NCI-H2227 treated with DMSO at 0.1 percent for 48 hours (cell line): ENCODE measurements at regions not wholly inside any gene's neighbourhood (a gene's known extent, or its start where the extent isn't known, plus 50 kb on each side); places are given as distances from the start of the nearest gene placed in this dataset.

Experiments used
- DNase-seq: peaks from one replicate; lab custom pipeline; 2025; lab: John Stamatoyannopoulos, UW

DNA sequence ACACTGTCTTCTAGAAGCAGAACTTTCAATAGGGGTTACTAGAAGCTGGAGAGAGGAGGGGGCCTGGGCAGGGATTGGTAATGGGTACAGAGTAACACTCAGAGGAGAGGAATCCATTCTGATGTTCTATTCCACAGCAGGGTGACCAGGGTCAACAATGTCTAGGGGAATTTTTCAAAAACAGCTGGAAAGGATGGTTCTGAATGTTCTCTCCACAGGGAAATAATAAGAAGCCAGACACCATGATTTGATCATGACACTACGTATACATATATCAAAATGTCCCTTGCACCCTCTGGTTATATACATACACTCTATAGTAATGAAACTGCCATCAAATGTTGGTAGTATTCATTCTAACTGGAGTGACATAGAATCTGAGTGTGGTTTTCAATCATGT is 111.2 kb upstream of the TOP3B start:
- DNase-seq = no peak

DNA sequence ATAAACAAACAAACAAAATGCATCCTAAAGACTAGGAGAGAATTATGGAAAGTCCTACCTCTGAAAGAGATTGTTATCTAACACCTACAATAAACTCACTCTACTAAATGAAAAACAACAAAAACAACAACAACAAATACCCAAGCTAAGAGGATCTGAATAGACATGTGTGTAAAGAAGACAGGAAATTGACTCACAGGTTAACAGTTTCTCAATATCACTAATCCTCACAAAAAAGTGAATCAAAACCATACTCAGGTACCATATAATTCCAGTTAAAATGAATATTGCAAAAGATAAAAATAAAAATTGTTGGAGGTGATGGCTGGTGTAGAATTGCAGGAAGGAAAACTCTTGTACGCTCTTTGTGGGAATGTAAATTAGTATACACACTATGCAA is 110.4 kb upstream of the TOP3B start:
- no peak for DNase-seq

DNA sequence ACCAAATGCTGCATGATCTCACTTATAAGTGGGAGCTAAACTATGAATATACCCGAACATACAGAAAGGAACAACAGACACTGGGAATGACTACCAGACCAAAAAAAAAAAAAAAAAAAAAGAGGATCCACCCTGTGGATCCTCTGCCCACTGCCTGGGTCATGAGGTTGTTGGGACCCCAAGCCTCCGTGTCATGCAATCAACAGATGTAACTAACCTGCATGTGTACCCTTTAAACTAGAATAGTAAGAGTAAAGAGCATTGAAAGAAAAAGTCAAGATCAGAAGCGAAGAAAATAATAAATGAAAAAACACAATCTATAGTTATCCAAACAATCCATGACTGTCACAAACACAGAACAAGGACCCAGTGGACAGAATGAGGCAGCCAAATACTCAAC is 109.5 kb upstream of the TOP3B start:
- no peak for DNase-seq

DNA sequence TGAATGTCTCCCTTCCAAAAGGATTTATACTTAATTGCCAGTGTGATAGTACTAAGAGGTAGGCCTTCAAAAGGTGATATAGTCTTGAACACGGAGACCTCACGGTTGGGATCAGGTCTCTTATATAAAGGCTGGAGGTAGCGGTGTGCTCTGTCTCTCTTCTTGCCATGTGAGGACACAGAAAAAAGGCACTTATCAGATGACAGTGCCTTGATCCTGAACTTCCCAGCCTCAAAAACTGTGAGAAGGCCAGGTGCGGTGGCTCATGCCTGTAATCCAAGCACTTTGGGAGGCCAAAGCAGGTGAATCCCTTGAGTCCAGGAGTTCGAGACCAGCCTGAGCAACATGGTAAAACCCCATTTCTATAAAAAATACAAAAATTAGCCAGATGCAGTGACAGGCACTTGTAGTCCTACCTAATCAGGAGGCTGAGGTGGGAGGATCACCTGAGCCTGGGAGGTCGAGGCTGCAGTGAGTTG is 108.9 kb upstream of the TOP3B start:
- DNase-seq = no peak

DNA sequence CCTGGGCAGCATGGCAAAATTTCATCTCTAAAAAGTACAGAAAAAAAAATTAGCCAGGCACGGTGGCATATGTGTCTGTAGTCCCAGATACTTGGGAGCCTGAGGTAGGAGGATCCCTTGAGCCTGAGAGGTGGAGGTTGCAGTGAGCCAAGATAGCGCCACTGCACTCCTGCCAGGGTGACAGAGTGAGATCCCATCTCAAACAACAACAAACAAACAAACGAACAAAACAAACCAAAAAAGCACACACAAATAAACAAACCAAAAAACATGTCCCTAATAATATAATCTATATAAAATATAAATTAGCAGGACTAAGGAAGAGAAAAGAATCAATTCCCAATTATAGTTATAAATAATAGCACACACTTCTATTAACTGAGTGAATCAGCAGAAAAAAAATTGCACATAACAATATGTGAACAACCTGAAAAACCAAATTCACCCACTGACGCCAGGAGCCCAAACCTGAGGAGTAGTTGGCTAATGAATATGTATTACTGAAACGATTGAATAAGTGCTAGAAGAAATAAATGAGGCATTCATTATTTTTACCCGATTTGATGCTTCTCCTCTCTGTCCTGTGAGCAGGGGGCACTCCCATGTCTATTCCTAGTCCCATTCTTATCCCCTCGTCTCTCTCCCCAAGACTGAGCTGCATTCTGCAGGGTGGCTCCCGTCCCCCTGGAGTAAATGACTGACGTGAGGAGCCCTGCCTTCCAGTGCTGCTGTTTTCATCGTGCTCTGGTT is 108.2 kb upstream of the TOP3B start:
- DNase-seq = no peak

DNA sequence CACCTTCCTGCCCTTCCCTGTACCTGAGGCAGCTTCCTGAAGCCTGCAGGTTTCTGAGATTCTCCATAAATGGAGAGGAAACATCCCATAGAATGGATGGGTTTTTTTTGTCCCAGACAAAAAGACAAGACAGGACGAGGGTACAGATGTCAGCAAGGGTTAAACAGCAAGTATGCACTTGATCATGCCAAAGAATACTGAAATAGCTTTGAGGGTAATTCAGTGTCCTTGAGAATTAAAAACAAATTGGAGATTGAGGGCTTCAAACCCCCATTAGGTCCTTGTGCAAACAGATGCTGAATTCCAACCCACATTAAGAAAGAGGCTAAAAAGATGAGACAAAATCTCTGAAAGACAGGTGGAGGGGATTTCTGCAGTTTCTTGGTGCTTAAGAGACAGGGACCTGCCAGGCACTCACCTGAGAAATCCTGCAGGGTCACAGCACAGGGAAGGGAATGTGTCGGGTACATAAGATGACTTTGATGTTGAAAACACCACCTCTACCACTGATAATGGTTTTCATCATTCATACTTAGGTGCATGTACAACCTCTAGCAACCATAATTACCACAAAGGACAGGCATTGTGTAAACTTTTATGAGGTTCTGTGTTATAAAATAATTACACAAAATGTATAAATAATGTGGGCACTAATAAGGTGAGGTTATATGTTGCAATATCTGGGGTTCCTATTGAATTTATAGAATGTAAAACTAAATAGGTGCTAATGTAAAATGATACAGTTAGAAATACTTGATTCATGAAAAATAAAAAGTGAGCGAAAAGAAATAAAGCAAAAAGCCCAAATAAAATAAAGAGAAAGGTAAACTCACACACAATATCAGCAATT is 107.1 kb upstream of the TOP3B start:
- no peak for DNase-seq

DNA sequence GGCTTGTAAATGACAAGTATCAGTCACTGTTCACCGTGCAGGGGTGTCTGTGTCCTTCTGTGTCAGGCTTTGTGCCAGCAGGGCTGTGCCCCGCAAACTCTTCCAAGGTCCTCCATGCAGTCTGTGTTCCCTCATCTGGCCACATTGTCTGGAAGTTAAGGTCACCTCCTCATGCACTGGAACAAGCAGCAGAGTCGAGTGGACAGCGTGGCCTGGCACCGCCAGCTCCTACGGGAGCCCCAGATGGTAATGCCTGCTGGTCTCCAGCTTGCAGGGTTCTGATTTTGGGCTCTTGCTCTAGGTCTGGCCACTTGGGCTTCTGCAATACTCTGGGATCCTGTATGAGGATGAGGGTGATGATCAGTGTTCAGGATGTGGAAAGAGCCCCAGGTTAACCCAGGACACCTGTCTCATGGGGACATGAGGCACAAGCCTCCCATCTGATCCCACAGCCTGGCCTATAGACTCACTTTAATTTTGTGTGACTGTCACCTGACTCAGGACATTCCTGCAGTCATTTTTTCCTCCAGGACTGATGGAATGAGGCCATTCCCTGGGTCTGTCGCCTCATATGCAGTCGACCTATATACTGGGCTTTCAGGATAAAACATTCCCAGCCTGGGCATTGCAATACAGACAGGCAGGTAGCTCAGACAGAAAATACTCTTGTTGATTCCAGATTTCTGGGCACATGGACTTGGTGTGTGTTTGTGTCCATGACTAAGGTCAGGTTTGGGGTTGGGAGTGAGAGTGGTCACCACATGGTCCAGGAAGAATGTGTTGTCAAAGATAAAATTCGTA is 106.3 kb upstream of the TOP3B start:
- DNase-seq = no peak

DNA sequence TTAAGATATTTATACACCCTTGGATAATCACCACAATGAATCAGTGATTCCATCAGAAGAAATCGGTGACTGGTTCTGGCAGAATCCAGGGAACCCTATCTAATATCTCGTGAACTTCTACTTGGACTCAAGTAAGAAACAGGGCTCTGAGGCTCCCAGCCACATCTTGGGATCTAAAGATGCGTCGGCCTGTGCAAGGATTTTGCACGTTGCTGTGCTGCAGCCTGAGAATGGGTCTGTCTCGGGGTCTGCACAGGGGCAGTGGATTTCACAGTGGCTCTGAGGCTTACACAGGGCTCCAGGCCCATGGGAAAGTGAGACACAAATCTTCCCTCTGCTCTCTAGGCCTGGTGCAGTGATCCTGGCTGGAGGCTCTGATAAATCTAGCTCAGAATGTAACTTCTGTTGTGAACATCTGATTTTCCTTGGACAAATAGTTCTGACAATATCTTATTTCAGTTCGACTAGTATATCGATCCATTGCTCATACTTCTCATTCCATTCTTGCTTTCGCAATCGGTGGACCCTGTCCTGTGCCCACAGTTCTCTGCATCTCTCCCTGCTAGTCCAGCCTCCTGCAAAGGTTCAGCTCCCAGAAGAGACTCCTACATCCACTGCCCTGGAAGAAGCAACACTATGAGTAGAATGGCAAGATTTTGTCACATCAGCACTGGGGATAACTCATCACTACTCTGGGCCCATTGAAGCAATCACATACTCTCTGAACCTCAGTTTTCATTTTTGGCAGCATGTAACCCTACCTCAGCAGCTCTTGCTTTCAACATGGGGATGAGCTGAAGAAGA is 105.5 kb upstream of the TOP3B start:
- no peak for DNase-seq

DNA sequence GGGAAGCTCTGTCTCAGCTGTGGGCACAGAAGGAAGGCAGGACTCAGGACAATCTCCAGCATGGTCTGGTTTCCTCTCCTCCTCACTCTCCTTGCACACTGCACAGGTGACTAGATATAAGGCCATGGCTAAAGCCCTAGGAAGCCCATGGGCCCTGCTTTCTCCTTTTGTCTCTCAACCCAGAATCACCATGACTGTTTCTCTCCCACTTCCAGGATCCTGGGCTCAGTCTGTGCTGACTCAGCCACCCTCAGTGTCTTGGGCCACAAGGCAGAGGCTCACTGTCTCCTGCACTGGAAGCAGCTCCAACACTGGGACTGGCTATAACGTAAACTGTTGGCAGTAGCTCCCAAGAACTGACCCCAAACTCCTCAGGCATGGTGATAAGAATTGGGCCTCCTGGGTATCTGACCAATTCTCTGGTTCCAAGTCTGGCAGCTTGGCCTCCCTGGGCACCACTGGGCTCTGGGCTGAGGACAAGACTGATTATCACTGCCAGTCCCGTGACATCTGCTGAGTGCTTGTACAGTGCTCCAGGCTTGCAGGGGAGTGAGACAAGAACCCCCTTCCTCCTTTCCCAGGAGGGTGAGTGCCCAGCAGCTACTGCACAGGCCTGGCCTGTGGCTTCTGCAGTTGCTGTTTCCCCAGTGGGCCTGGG is 104.0 kb upstream of the TOP3B start:
- DNase-seq = no peak

DNA sequence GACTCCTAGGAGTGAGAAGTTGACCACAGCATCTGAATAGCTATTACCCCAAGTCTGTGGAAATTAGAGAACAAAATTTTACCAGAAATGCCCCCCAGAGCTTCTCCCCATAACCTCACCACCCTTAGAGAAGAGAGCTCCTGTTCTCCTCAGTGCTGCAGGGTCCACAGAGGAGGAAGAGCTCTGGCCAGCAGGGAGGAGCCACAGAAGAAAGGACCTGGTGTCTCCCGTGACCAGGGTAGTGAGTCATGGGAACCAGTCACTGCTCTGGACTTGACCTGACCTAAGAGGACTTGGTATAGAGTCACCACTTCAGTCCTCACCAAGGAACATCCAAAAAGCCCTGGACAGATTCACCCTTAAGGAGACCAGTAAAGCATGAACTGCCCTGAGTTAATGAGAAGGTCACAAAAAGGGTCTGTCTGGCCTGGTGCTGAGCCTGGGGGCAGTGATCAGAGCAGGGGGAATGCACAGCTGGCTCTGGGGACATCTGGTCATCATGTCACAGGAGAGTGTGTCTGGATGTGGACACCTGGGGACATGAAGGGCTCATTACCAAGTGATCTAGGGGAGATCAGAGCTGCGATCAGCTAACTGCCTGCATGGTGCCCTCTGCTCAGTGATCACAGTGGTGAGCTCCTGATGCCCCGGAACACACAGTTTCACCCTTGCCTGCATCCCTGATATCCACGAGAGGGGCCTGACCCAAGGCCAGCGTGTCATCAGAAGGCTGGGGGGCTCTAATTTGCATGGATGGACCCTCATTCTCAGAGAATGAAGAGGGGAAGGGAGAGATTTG is 103.3 kb upstream of the TOP3B start:
- no peak for DNase-seq

DNA sequence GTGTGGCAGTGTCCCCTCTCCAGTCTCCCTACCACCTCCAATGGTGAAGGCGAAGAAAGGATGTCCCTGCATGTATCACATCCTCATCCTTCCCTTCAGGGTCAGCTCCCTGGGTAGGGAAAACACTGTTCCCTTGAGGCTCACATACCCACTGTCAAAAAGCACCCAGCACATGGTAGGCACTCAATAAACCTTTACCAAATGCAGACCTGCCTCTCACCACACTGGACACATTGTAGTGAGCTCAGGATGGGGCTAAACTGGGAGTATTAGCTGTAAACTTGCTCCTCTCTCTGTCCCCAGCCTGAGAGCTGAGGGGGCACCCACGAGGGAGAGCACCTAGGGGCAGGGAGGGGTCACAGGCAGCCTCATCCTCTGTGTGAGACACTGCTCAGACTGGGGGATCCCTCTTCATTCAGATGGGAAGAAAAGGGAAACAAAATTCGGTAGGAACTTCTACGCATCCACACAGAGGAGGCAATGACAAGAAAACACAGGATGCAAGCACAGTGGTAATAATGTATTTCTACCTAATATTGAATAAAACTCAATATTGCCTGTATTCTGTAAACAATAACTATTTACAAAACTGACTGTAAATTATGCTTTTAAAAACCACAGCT is 101.6 kb upstream of the TOP3B start:
- DNase-seq = no peak

DNA sequence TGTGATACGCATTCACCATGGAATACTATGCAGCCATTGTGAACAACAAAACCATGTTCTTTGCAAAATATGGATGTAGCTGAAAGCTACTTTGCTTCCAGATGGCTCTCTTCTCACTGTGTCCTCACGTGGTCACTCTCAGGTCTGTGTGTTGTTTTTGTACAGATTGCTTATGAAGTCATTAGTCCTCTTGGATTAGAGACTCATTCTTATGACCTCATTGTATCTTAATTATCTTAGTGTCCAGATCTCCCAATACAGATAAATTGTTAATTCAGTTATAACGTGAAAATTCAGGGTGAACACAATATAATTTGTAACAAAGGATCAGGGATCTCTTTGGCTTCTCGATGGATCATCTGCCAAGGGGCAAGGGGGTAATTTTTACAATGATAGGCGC is 100.4 kb upstream of the TOP3B start:
- DNase-seq = no peak

DNA sequence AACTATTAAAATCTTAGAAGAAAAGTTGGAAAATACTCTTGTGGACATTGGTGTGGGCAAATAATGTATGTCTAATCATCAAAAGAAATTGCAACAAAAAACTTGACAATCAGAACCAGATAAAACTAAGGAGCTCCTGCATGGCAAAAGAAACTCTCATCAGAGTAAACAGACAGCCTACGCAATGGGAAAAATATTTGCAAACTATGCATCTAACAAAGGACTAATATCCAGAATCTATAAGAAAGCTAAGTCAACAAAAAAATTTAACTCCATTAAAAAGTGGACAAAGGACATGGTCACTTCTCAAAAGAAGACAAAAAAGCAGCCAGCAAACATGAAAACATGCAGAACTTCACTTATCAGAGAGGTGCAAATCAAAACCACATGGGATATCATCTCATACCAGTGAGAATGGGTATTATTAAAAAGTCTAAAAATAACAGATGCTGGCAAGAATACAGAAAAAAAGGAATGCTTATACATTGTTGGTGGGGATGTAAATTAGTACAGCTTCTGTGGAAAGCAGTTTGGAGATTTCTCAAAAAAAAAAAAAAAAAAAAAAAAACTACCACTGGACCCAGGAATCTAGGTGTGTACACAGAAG is 99.7 kb upstream of the TOP3B start:
- DNase-seq = no peak

DNA sequence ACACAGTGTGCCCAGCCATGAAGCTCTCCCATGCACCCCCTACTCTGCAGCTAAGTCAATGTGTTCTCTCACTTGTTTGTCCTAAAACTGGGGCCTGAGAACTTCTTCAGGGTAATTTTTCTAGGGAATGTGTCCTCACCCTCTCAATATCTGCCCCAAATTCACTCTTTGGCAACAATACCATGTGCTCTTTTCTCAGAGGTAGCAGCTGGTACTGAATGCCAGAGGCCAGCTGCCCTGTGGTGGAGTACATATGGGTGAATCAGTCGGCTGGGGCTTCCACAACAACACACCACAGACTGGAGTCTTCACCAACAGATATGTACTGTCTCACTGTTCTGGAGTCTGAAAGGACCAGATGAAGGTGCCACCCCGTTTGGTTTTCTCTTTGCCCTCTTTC is 97.7 kb upstream of the TOP3B start:
- no peak for DNase-seq

DNA sequence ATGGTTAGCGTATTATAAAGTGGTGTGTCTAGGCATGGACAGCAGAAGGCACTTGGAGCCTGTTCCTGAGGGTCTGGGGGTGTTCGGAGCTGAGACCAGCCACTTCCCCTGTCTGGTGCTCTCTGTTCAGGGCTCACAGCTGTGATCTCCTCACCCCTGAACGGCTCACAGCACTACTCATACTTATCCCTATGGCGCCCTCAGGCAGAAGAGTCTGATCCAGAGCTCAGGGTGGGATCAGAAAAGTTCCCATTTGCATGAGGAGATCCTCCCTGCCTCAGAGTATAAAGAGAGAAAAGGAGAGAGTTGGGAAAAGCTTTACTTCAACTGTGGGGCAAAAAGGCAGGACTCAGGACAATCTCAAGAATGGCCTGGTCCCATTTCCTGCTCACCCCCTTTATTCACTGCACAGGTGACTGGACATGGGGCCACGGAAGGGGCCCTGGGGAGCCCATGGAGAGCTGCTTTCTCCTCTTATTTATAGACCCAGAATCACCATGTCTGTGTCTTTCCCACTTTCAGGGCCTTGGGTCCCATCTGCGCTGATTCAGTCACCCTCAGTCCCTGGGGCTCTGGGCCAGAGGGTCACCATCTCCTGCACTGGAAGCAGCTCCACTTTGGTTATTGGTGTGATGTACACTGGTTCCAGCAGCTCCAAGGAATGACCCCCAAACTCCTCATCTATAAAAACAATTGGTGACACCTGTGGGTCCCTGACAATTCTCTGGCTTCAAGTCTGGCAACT is 97.0 kb upstream of the TOP3B start:
- no peak for DNase-seq

DNA sequence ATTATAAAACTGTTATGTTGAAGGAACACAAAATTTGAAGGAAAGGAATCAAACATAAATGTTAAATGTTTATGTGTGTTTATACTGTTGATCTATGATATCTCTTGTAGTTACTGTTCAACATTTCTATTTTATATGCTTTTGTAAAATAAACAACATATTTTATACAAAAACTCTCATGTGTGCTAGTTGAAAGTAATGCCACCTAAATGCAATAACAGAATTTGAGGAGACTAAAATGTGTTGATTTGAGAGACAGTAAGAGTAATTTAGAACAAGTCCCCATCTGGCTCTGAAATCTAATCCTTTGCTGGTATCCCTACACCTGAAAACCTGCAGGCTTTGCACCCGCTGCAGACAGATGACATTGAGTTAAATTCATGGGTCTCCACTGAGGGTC is 95.7 kb upstream of the TOP3B start:
- no peak for DNase-seq

DNA sequence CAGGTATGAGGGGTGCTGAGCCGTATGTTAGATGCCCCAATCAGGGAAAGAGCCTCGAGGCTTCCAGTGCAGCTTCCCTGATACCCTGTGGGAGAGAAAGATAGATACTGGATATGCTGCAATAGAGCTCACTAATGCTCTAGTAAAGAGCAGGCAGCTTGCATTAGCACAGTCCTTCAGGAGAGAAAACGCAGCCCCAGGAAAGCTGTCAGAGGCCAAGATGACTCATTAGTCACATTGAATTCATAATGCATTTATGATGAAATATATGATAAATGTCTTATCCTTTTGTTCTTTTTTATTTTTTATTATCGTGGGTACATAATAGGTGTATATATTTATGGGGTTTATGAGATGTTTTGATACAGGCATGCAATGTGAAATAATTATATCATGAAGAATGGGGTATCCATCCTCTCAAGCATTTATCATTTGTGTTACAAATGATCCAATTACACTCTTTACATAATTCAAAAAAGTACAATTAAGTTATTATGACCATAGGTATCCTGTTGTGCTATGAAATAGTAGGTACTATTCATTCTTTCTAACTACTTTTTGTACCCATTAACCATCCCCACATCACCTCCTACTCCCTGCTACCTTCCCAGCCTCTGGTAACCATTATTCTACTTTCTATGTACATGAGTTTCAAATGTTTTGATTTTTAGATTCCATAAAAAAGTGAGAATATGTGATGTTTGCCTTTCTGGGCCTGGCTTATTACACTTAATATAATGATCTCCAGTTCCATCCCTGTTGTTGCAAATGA is 94.5 kb upstream of the TOP3B start:
- DNase-seq = no peak

DNA sequence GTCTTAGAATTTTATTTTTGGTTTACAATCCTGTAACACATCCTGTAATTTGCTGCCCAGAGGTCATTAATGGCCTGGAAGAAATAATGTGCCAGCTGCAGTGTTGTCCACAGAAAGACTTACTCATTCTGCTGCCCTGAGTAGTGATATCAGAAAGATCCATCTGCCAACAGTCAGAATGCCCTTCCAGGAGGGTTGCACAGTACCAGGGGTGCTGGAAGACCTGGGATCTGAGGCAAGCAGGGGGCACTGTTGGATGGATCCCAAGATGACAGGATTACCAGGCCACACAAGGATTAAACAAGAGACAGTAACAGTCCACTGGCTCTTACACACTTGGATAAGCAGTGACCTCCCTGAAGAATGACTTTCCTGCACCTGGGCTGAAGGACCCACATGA is 93.8 kb upstream of the TOP3B start:
- DNase-seq = no peak
